IMR-90 (cell line): ENCODE measurements at regions not wholly inside any gene's neighbourhood (a gene's known extent, or its start where the extent isn't known, plus 50 kb on each side); places are given as distances from the start of the nearest gene placed in this dataset.

Experiments used
- ATAC-seq: fragments of 200-7000 bp; cut with Tn5 transposase; 2 replicates; pipeline ENCODE4 v1.9.1; 2020; ENCODE audit warnings: low read depth, mild to moderate bottlenecking, moderate library complexity
- BruUV-seq: library from RNA; stranded (reverse); fragments of 400-500 nt; replicated peaks from 2 replicates; lab custom pipeline; 2021; lab: Mats Ljungman, UMichigan
- CTCF ChIA-PET: fragments of 300-600 bp; formaldehyde crosslinking; extraction: SDS; loops from one replicate; lab custom pipeline; 2021; ENCODE audit warnings: antibody characterized with exemption; lab: Yijun Ruan, JAX
- POLR2A ChIA-PET: fragments of 300-600 bp; sonication (Branson Sonifier 250); formaldehyde crosslinking; loops from one replicate; lab custom pipeline; 2022; ENCODE audit warnings: antibody characterized with exemption; ENCODE audit not compliant: unreplicated experiment; lab: Charles Lee
- DNase-seq: peaks from one replicate; pipeline ENCODE4 v3.0.0; 2013
- H2AFZ ChIP-seq: replicated peaks from 2 replicates; pipeline ENCODE3; 2013; ENCODE audit warnings: low read length, mild to moderate bottlenecking; ENCODE audit not compliant: poor library complexity
- H2AK5ac ChIP-seq: 2 replicates; pipeline ENCODE4 v1.6.1; 2013; ENCODE audit warnings: low read depth, low read length, inconsistent platforms
- H2AK9ac ChIP-seq: replicated peaks from 2 replicates; pipeline ENCODE3; 2013; ENCODE audit warnings: mild to moderate bottlenecking, low read depth, low read length, moderate library complexity; ENCODE audit not compliant: poor library complexity
- H2BK120ac ChIP-seq: 2 replicates; pipeline ENCODE4 v1.6.1; 2013; ENCODE audit warnings: low read depth, low read length, inconsistent platforms
- H2BK15ac ChIP-seq: 3 replicates; pipeline ENCODE4 v1.6.1; 2013; ENCODE audit warnings: low read depth, low read length, inconsistent platforms
- H2BK20ac ChIP-seq: 2 replicates; pipeline ENCODE4 v1.6.1; 2013; ENCODE audit warnings: low read depth, mild to moderate bottlenecking, inconsistent platforms, low read length, moderate library complexity
- H2BK5ac ChIP-seq: 2 replicates; pipeline ENCODE4 v1.6.1; 2013; ENCODE audit warnings: mild to moderate bottlenecking, low read depth, low read length, inconsistent platforms; ENCODE audit not compliant: poor library complexity, severe bottlenecking
- H3K14ac ChIP-seq: replicated peaks from 2 replicates; pipeline ENCODE4 v1.6.1; 2013; ENCODE audit warnings: low read depth, low read length, inconsistent platforms
- H3K18ac ChIP-seq: 2 replicates; pipeline ENCODE4 v1.6.1; 2013; ENCODE audit warnings: low read depth, low read length, control low read depth
- H3K23ac ChIP-seq: 2 replicates; pipeline ENCODE4 v1.6.1; 2013; ENCODE audit warnings: low read depth, low read length, inconsistent platforms
- H3K27ac ChIP-seq: 2 replicates; pipeline ENCODE4 v1.5.1; 2013; ENCODE audit warnings: mild to moderate bottlenecking, control low read depth, low read length; ENCODE audit not compliant: insufficient read depth
- H3K27me3 ChIP-seq: 2 replicates; pipeline ENCODE4 v1.6.1; 2013; ENCODE audit warnings: low read length; ENCODE audit not compliant: control insufficient read depth, insufficient read depth
- H3K36me3 ChIP-seq: 2 replicates; pipeline ENCODE4 v1.6.1; 2013; ENCODE audit warnings: low read length, mixed read lengths; ENCODE audit not compliant: control insufficient read depth, insufficient read depth
- H3K4ac ChIP-seq: 2 replicates; pipeline ENCODE4 v1.6.1; 2013; ENCODE audit warnings: low read depth, low read length, inconsistent platforms
- H3K4me1 ChIP-seq: 2 replicates; pipeline ENCODE4 v1.6.1; 2013; ENCODE audit warnings: low read length, mixed read lengths; ENCODE audit not compliant: control insufficient read depth, insufficient read depth
- H3K4me2 ChIP-seq: 2 replicates; pipeline ENCODE4 v1.6.1; 2013; ENCODE audit warnings: low read depth, mild to moderate bottlenecking, control low read depth, low read length, moderate library complexity
- H3K4me3 ChIP-seq: 2 replicates; pipeline ENCODE4 v1.5.1; 2013; ENCODE audit warnings: low read depth, mild to moderate bottlenecking, control low read depth, low read length, moderate library complexity; ENCODE audit not compliant: insufficient read depth
- H3K56ac ChIP-seq: 2 replicates; pipeline ENCODE4 v1.6.1; 2013; ENCODE audit warnings: low read length, inconsistent platforms; ENCODE audit not compliant: insufficient read depth; ENCODE audit errors: extremely low read depth
- H3K79me1 ChIP-seq, 2 experiments: 2 replicates each; pipeline ENCODE4 v1.6.1; 2013; ENCODE audit warnings: low read length in 2 of 2, inconsistent platforms in 1 of 2, low read depth in 1 of 2
- H3K9ac ChIP-seq: 2 replicates; pipeline ENCODE4 v1.6.1; 2013; ENCODE audit warnings: low read depth, low read length, control low read depth
- H3K9me1 ChIP-seq: 2 replicates; pipeline ENCODE4 v1.6.1; 2013; ENCODE audit warnings: low read length, inconsistent platforms; ENCODE audit not compliant: insufficient read depth
- H3K9me3 ChIP-seq: 2 replicates; pipeline ENCODE4 v1.6.1; 2013; ENCODE audit warnings: low read length; ENCODE audit not compliant: control insufficient read depth, insufficient read depth
- H4K20me1 ChIP-seq: 2 replicates; pipeline ENCODE4 v1.6.1; 2013; ENCODE audit warnings: low read length, inconsistent platforms; ENCODE audit not compliant: insufficient read depth
- H4K5ac ChIP-seq: 2 replicates; pipeline ENCODE4 v1.6.1; 2013; ENCODE audit warnings: mild to moderate bottlenecking, low read depth, low read length, control low read depth
- H4K8ac ChIP-seq, 2 experiments: 2 replicates each; pipeline ENCODE4 v1.6.1; 2013; ENCODE audit warnings: low read depth in 2 of 2, low read length in 2 of 2, control low read depth in 1 of 2, inconsistent platforms in 1 of 2
- H4K91ac ChIP-seq: 2 replicates; pipeline ENCODE4 v1.6.1; 2013; ENCODE audit warnings: low read depth, low read length, inconsistent platforms; ENCODE audit not compliant: insufficient read depth
- BHLHE40 ChIP-seq: fragments of 150-350 bp; IDR thresholded peaks from 2 replicates; pipeline ENCODE4 v1.6.1; 2016; ENCODE audit warnings: mild to moderate bottlenecking, low read depth, low read length
- CEBPB ChIP-seq: IDR thresholded peaks from 2 replicates; pipeline ENCODE4 v1.6.1; 2012; ENCODE audit warnings: low read depth, low read length, improper control_type of control experiment
- FOS ChIP-seq: fragments of 150-350 bp; IDR thresholded peaks from 2 replicates; pipeline ENCODE4 v1.6.1; 2016; ENCODE audit warnings: low read depth, low read length
- MAFK ChIP-seq: IDR thresholded peaks from 2 replicates; pipeline ENCODE4 v1.6.1; 2012; ENCODE audit warnings: low read depth, low read length, improper control_type of control experiment
- MAZ ChIP-seq: IDR thresholded peaks from 2 replicates; pipeline ENCODE4 v1.6.1; 2012; ENCODE audit warnings: low read depth, mild to moderate bottlenecking, low read length, improper control_type of control experiment, moderate library complexity, borderline replicate concordance
- MXI1 ChIP-seq: IDR thresholded peaks from 2 replicates; pipeline ENCODE4 v1.6.1; 2012; ENCODE audit warnings: low read depth, mild to moderate bottlenecking, low read length, moderate library complexity, borderline replicate concordance
- NFE2L2 ChIP-seq: fragments of 150-350 bp; IDR thresholded peaks from 2 replicates; pipeline ENCODE4 v1.6.1; 2016; ENCODE audit warnings: low read depth, mild to moderate bottlenecking, low read length
- RAD21 ChIP-seq: IDR thresholded peaks from 2 replicates; pipeline ENCODE4 v1.6.1; 2012; ENCODE audit warnings: low read length, improper control_type of control experiment
- RCOR1 ChIP-seq: IDR thresholded peaks from 2 replicates; pipeline ENCODE4 v1.6.1; 2012; ENCODE audit warnings: mild to moderate bottlenecking, low read length, improper control_type of control experiment; ENCODE audit not compliant: insufficient replicate concordance
- SMC3 ChIP-seq: fragments of 150-350 bp; IDR thresholded peaks from 2 replicates; pipeline ENCODE4 v1.6.1; 2016; ENCODE audit warnings: low read depth, mild to moderate bottlenecking, antibody characterized with exemption, low read length, moderate library complexity
- WGBS, 2 experiments: methylation state at CpG; one replicate each; pipeline versions ENCODE4 v1.1.5 to v1.1.7; 2013; ENCODE audit warnings: missing lambda C conversion rate in 2 of 2; ENCODE audit not compliant: insufficient read length in 1 of 2; ENCODE audit errors: extremely low coverage in 2 of 2; 5-methylcytosine and 5-hydroxymethylcytosine counted together
- dilution Hi-C: fragments of 300-500 bp; cut with HindIII; formaldehyde crosslinking; loops from one replicate; pipeline ENCODE4 v1.14.3; 2018; ENCODE audit warnings: low sequenced_read_pairs; ENCODE audit not compliant: unreplicated experiment
- in situ Hi-C: fragments of 300-500 bp; cut with MboI; formaldehyde crosslinking; loops from 3 replicates; pipeline ENCODE4 v1.14.3; 2019; ENCODE audit warnings: low sequenced_read_pairs, inconsistent platforms, mixed read lengths
- intact Hi-C: fragments of 100-400 bp; cut with micrococcal nuclease; formaldehyde crosslinking; loops from 2 replicates; pipeline ENCODE4 v1.10.0; 2022

DNA sequence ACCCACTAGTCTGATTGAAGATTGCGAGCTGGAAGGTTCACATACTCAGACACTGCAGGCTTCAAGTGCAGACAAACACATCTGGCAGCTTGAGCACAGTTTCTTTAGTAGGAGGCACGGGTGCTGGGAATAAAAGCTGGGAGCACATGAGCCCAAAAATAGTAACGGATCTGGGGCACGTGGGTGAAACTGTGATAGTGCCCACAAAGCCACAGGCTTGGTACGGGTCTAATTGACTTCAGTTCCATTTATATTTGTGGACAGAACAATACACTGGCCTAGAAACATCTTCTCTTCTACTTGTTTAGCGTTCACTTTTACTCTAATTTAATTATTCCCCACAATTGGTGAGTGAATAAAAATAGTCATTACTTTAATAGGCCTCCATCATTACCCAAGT, 2370.7 kb downstream of the PCDH7 start:
- BruUV-seq, result no TSS peak
- H3K9ac ChIP-seq, result no peak overlapping the region
- no peak overlapping the region for H2AFZ ChIP-seq
- no peak overlapping the region for H2AK9ac ChIP-seq
- in situ Hi-C loops, result no loop called here
- H2BK120ac ChIP-seq, result no peak overlapping the region
- H3K23ac ChIP-seq, result no peak overlapping the region
- no peaks in the 10 kb centered on the region for H3K36me3 ChIP-seq
- H3K4me3 ChIP-seq, result no peak overlapping the region
- H3K14ac ChIP-seq, result no peak overlapping the region
- H3K56ac ChIP-seq, result no peak overlapping the region
- no peak overlapping the region for H4K8ac ChIP-seq
- ATAC-seq (no peak), DNase-seq (no peak)
- no peak overlapping the region for H2BK20ac ChIP-seq
- H4K5ac ChIP-seq, result no peak overlapping the region
- H4K20me1 ChIP-seq, result no peaks in the 10 kb centered on the region
- no peak overlapping the region for H2BK5ac ChIP-seq
- no peak overlapping the region for H4K91ac ChIP-seq
- dilution Hi-C loops, result no loop called here
- H3K4ac ChIP-seq, result no peak overlapping the region
- no peak overlapping the region for H3K4me2 ChIP-seq
- H3K27me3 ChIP-seq, result no peaks in the 10 kb centered on the region
- no peaks in the 10 kb centered on the region for H3K9me3 ChIP-seq
- no peaks in the 10 kb centered on the region for H3K9me1 ChIP-seq
- H2AK5ac ChIP-seq, result no peak overlapping the region
- 60% methylated on average over 1 of the region's 6 CpGs; no CpG with 5 or more reads in 1 of the 2 experiments for WGBS, 2 experiments
- H3K4me1 ChIP-seq, result no peaks in the 10 kb centered on the region
- no peak overlapping the region for H3K27ac ChIP-seq
- intact Hi-C loops, result no loop called here
- ChIA-PET POLR2A (no interaction called here), CTCF (no interaction called here)
- H2BK15ac ChIP-seq, result no peak overlapping the region
- TF ChIP-seq BHLHE40 (no peak), FOS (no peak), NFE2L2 (no peak), SMC3 (no peak), MAFK (no peak), MXI1 (no peak), RAD21 (no peak), CEBPB (no peak), RCOR1 (no peak), MAZ (no peak)
- H3K18ac ChIP-seq, result no peak overlapping the region
- no peaks in the 10 kb centered on the region for H3K79me1 ChIP-seq
